ENCODE measurements at regions not wholly inside any gene's neighbourhood (a gene's known extent, or its start where the extent isn't known, plus 50 kb on each side); places are given as distances from the start of the nearest gene placed in this dataset.

GRCh38 chr4:104682311-104682710 is 187.6 kb upstream of the CXXC4 start:
- Histone ChIP-seq H3K27me3 (ENCODE audit: insufficient read depth, poor library complexity, severe bottlenecking) (no peaks in the 10 kb centered on the region), H3K36me3 (ENCODE audit: low read depth) (no peaks in the 10 kb centered on the region), H3K4me1 (ENCODE audit: insufficient read depth, poor library complexity, severe bottlenecking) (no peaks in the 10 kb centered on the region), H3K9me3 (ENCODE audit: severe bottlenecking) (no peaks in the 10 kb centered on the region), H3K4me3 (ENCODE audit: severe bottlenecking) (no peak overlapping the region), H3K27ac (ENCODE audit: poor library complexity, severe bottlenecking) (no peak overlapping the region)
- ATAC-seq (ENCODE audit: low read depth), result no peak
- no peak for DNase-seq (ENCODE audit: low spot score)
- no peak for TF ChIP-seq CTCF (IDR thresholded peaks at IDR 0.05; ENCODE audit: poor library complexity, severe bottlenecking)

GRCh38 chr4:104693601-104694201 is 199.0 kb upstream of the CXXC4 start:
- no peaks in the 10 kb centered on the region for H3K4me1 ChIP-seq (ENCODE audit: insufficient read depth, poor library complexity, severe bottlenecking)
- no peaks in the 10 kb centered on the region for H3K27me3 ChIP-seq (ENCODE audit: insufficient read depth, poor library complexity, severe bottlenecking)
- H3K27ac ChIP-seq (ENCODE audit: poor library complexity, severe bottlenecking), result no peak overlapping the region
- H3K36me3 ChIP-seq (ENCODE audit: low read depth), result no peaks in the 10 kb centered on the region
- H3K4me3 ChIP-seq (ENCODE audit: severe bottlenecking), result no peak overlapping the region
- no peak for DNase-seq (ENCODE audit: low spot score)
- no peaks in the 10 kb centered on the region for H3K9me3 ChIP-seq (ENCODE audit: severe bottlenecking)
- TF ChIP-seq CTCF (IDR thresholded peaks at IDR 0.05; ENCODE audit: poor library complexity, severe bottlenecking), result peak; percentile 68
- ATAC-seq (ENCODE audit: low read depth), result no peak

GRCh38 chr4:104716584-104716983 is 221.9 kb upstream of the CXXC4 start:
- H3K9me3 ChIP-seq (ENCODE audit: severe bottlenecking), result peaks cover 3% of the 10 kb centered on the region
- no peaks in the 10 kb centered on the region for H3K4me1 ChIP-seq (ENCODE audit: insufficient read depth, poor library complexity, severe bottlenecking)
- ATAC-seq (ENCODE audit: low read depth), result no peak
- no peak overlapping the region for H3K4me3 ChIP-seq (ENCODE audit: severe bottlenecking)
- TF ChIP-seq CTCF (IDR thresholded peaks at IDR 0.05; ENCODE audit: poor library complexity, severe bottlenecking), result no peak
- no peak for DNase-seq (ENCODE audit: low spot score)
- no peaks in the 10 kb centered on the region for H3K36me3 ChIP-seq (ENCODE audit: low read depth)
- no peaks in the 10 kb centered on the region for H3K27me3 ChIP-seq (ENCODE audit: insufficient read depth, poor library complexity, severe bottlenecking)
- H3K27ac ChIP-seq (ENCODE audit: poor library complexity, severe bottlenecking), result no peak overlapping the region

GRCh38 chr4:104719539-104720230 is 225.0 kb upstream of the CXXC4 start:
- H3K4me3 ChIP-seq (ENCODE audit: severe bottlenecking), result no peak overlapping the region
- no peaks in the 10 kb centered on the region for H3K27me3 ChIP-seq (ENCODE audit: insufficient read depth, poor library complexity, severe bottlenecking)
- DNase-seq (ENCODE audit: low spot score) (no peak), ATAC-seq (ENCODE audit: low read depth) (no peak)
- no peaks in the 10 kb centered on the region for H3K36me3 ChIP-seq (ENCODE audit: low read depth)
- H3K27ac ChIP-seq (ENCODE audit: poor library complexity, severe bottlenecking), result no peak overlapping the region
- no peaks in the 10 kb centered on the region for H3K4me1 ChIP-seq (ENCODE audit: insufficient read depth, poor library complexity, severe bottlenecking)
- TF ChIP-seq CTCF (IDR thresholded peaks at IDR 0.05; ENCODE audit: poor library complexity, severe bottlenecking), result no peak
- H3K9me3 ChIP-seq (ENCODE audit: severe bottlenecking), result peaks cover 3% of the 10 kb centered on the region

- no peak for TF ChIP-seq CTCF (IDR thresholded peaks at IDR 0.05; ENCODE audit: poor library complexity, severe bottlenecking)
- Histone ChIP-seq H3K36me3 (ENCODE audit: low read depth) (no peaks in the 10 kb centered on the region), H3K27me3 (ENCODE audit: insufficient read depth, poor library complexity, severe bottlenecking) (no peaks in the 10 kb centered on the region), H3K4me3 (ENCODE audit: severe bottlenecking) (no peak overlapping the region), H3K27ac (ENCODE audit: poor library complexity, severe bottlenecking) (no peak overlapping the region), H3K4me1 (ENCODE audit: insufficient read depth, poor library complexity, severe bottlenecking) (no peaks in the 10 kb centered on the region), H3K9me3 (ENCODE audit: severe bottlenecking) (no peaks in the 10 kb centered on the region)
- DNase-seq (ENCODE audit: low spot score) (no peak), ATAC-seq (ENCODE audit: low read depth) (no peak)
These were observed 227.8 kb upstream of the CXXC4 start for GRCh38 chr4:104722467-104722866.
